NCI-H2081 treated with DMSO at 0.1 percent for 48 hours (cell line): ENCODE measurements at regions not wholly inside any gene's neighbourhood (a gene's known extent, or its start where the extent isn't known, plus 50 kb on each side); places are given as distances from the start of the nearest gene placed in this dataset.
"Not testable (repeated sequence)": the region's sequence is repeated elsewhere in the genome, so short reads cannot be mapped to it uniquely, and the experiment has no call there.

Source experiments
- DNase-seq: peaks from one replicate; lab custom pipeline; 2025; lab: John Stamatoyannopoulos, UW

- no peak for DNase-seq
Measured at GRCh38 chr5:162209005-162209605, 141.5 kb downstream of the GABRG2 start.

GRCh38 chr5:162214551-162214950 lies 147.0 kb downstream of the GABRG2 start:
- no peak for DNase-seq

GRCh38 chr5:162217037-162217436 lies 149.5 kb downstream of the GABRG2 start:
- no peak for DNase-seq

- DNase-seq: no peak
Measured at GRCh38 chr5:162221910-162222309, 154.3 kb downstream of the GABRG2 start.

- DNase-seq: no peak
Measured at GRCh38 chr5:162227075-162227474, 159.5 kb downstream of the GABRG2 start.

- no peak for DNase-seq
Measured at GRCh38 chr5:162230348-162230747, 162.8 kb downstream of the GABRG2 start.

GRCh38 chr5:162231522-162231921 lies 163.9 kb downstream of the GABRG2 start:
- no peak for DNase-seq

- no peak for DNase-seq
Measured at GRCh38 chr5:162240734-162241133, 173.2 kb downstream of the GABRG2 start.

- no peak for DNase-seq
Measured at GRCh38 chr5:162242416-162242815, 174.8 kb downstream of the GABRG2 start.

GRCh38 chr5:162243651-162244050 lies 176.1 kb downstream of the GABRG2 start:
- DNase-seq: no peak

GRCh38 chr5:162248107-162248713 lies 180.6 kb downstream of the GABRG2 start:
- DNase-seq: no peak

GRCh38 chr5:162256711-162257110 lies 189.1 kb downstream of the GABRG2 start:
- DNase-seq: no peak

- DNase-seq: no peak
Measured at GRCh38 chr5:162268694-162269481, 201.3 kb downstream of the GABRG2 start.

GRCh38 chr5:162272417-162272816 lies 204.8 kb downstream of the GABRG2 start:
- no peak for DNase-seq

GRCh38 chr5:162274679-162275078 lies 207.1 kb downstream of the GABRG2 start:
- no peak for DNase-seq

- not testable (repeated sequence) for DNase-seq
Measured at GRCh38 chr5:162275387-162275786, 207.8 kb downstream of the GABRG2 start.

GRCh38 chr5:162282191-162282590 lies 214.6 kb downstream of the GABRG2 start:
- no peak for DNase-seq

GRCh38 chr5:162283609-162284008 lies 216.0 kb downstream of the GABRG2 start:
- DNase-seq: no peak

- no peak for DNase-seq
Measured at GRCh38 chr5:162288647-162289296, 221.2 kb downstream of the GABRG2 start.

GRCh38 chr5:162289489-162289888 lies 221.9 kb downstream of the GABRG2 start:
- no peak for DNase-seq

GRCh38 chr5:162299793-162300192 lies 232.2 kb downstream of the GABRG2 start:
- DNase-seq: no peak

- no peak for DNase-seq
Measured at GRCh38 chr5:162301356-162301755, 233.8 kb downstream of the GABRG2 start.

GRCh38 chr5:162323466-162323865 lies 255.9 kb downstream of the GABRG2 start:
- DNase-seq: no peak
